ENCODE measurements at regions not wholly inside any gene's neighbourhood (a gene's known extent, or its start where the extent isn't known, plus 50 kb on each side); places are given as distances from the start of the nearest gene placed in this dataset.
"Not testable (repeated sequence)": the region's sequence is repeated elsewhere in the genome, so short reads cannot be mapped to it uniquely, and the experiment has no call there.

GRCh38 chr7:25597946-25598345 lies 369.7 kb upstream of the NPVF start:
- Histone ChIP-seq H2AFZ (ENCODE audit: low read depth, low read length) (no peak overlapping the region), H4K20me1 (ENCODE audit: insufficient read depth, low read length) (no peaks in the 10 kb centered on the region), H3K4me2 (ENCODE audit: low read length) (no peak overlapping the region), H3K27me3 (ENCODE audit: low read depth, low read length) (0 out of 2 replicates have a peak, but pooled peaks cover 3% of the 10 kb centered on the region), H3K4me3 (ENCODE audit: low read length) (no peak overlapping the region), H3K4me1 (ENCODE audit: low read length) (no peaks in the 10 kb centered on the region), H3K9me3 (ENCODE audit: insufficient read depth, low read length) (no peaks in the 10 kb centered on the region), H3K27ac (ENCODE audit: low read length) (no peak overlapping the region), H3K36me3 (replicated peaks; ENCODE audit: low read depth, low read length) (no peaks in the 10 kb centered on the region), H3K79me2 (ENCODE audit: low read length) (no peaks in the 10 kb centered on the region), H3K9ac (ENCODE audit: low read length) (no peak overlapping the region)
- TF ChIP-seq, protein P1, sequence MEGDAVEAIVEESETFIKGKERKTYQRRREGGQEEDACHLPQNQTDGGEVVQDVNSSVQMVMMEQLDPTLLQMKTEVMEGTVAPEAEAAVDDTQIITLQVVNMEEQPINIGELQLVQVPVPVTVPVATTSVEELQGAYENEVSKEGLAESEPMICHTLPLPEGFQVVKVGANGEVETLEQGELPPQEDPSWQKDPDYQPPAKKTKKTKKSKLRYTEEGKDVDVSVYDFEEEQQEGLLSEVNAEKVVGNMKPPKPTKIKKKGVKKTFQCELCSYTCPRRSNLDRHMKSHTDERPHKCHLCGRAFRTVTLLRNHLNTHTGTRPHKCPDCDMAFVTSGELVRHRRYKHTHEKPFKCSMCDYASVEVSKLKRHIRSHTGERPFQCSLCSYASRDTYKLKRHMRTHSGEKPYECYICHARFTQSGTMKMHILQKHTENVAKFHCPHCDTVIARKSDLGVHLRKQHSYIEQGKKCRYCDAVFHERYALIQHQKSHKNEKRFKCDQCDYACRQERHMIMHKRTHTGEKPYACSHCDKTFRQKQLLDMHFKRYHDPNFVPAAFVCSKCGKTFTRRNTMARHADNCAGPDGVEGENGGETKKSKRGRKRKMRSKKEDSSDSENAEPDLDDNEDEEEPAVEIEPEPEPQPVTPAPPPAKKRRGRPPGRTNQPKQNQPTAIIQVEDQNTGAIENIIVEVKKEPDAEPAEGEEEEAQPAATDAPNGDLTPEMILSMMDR (IDR thresholded peaks at IDR 0.05; ENCODE audit: low read depth, low read length), result no peak
- no peak for TF ChIP-seq EZH2phosphoT487 (IDR thresholded peaks at IDR 0.05; ENCODE audit: low read depth)

DNA sequence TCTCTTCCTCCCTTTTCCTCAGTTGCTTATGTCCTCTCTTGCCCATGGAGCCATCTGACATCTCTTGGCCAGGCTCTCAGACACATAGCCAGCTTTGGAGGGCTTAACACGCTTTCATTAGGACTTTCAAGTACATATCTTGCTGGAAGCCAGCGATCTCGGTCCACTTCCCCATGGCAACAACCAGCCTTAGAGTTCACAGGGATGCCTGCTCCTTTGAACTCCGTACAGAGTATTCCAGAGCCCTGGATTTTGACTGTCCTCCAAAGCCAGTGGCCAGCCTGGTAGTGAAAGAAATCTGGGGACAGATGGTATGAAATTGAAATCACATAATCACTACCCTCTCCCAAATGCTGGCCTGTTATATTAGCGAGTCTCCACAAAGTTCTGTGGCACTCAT lies 370.5 kb upstream of the NPVF start:
- Histone ChIP-seq H3K9me3 (ENCODE audit: insufficient read depth, low read length) (no peaks in the 10 kb centered on the region), H3K4me3 (ENCODE audit: low read length) (no peak overlapping the region), H3K27ac (ENCODE audit: low read length) (no peak overlapping the region), H4K20me1 (ENCODE audit: insufficient read depth, low read length) (no peaks in the 10 kb centered on the region), H2AFZ (ENCODE audit: low read depth, low read length) (no peak overlapping the region), H3K4me1 (ENCODE audit: low read length) (no peaks in the 10 kb centered on the region), H3K79me2 (ENCODE audit: low read length) (no peaks in the 10 kb centered on the region), H3K27me3 (ENCODE audit: low read depth, low read length) (0 out of 2 replicates have a peak, but pooled peaks cover 3% of the 10 kb centered on the region), H3K36me3 (replicated peaks; ENCODE audit: low read depth, low read length) (no peaks in the 10 kb centered on the region), H3K4me2 (ENCODE audit: low read length) (no peak overlapping the region), H3K9ac (ENCODE audit: low read length) (no peak overlapping the region)
- TF ChIP-seq, protein P1 (IDR thresholded peaks at IDR 0.05; ENCODE audit: low read depth, low read length), result no peak
- no peak for TF ChIP-seq EZH2phosphoT487 (IDR thresholded peaks at IDR 0.05; ENCODE audit: low read depth)

DNA sequence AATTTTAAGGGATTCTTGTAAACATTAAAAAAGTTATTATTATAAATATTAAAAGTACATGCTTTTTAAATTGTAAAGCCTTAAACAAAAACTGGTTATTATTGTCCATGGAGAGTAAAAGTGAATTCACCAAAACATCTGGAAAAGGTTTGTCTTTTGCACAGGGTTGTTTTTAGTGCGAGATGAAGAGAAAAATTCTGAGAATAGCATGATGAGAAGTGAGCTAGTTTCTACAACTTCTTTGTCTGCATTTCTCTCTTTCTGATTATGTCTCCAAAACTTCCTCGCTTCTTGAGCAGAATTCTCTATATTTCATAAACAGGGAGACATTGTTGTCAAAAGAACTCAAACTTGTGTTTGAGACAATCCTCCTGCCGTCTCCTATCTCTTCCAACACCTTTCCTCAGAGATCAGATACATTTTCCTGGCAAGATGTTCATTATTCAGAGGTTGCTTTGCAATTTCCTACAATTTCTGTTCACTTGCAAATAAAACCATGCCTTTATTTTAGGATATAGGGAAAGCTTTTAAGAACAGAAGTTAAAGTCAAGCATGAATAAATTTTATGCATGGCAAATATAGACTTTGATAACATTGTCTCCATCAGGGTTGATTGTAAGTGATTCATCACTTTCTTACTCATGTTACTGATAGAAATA lies 372.1 kb upstream of the NPVF start:
- H3K9me3 ChIP-seq (ENCODE audit: insufficient read depth, low read length), result no peaks in the 10 kb centered on the region
- no peaks in the 10 kb centered on the region for H3K4me1 ChIP-seq (ENCODE audit: low read length)
- TF ChIP-seq EZH2phosphoT487 (IDR thresholded peaks at IDR 0.05; ENCODE audit: low read depth), result no peak
- TF ChIP-seq, protein P1 (IDR thresholded peaks at IDR 0.05; ENCODE audit: low read depth, low read length), result no peak
- no peaks in the 10 kb centered on the region for H3K36me3 ChIP-seq (replicated peaks; ENCODE audit: low read depth, low read length)
- no peak overlapping the region for H3K4me2 ChIP-seq (ENCODE audit: low read length)
- no peak overlapping the region for H3K4me3 ChIP-seq (ENCODE audit: low read length)
- no peak overlapping the region for H3K9ac ChIP-seq (ENCODE audit: low read length)
- no peak overlapping the region for H3K27ac ChIP-seq (ENCODE audit: low read length)
- H2AFZ ChIP-seq (ENCODE audit: low read depth, low read length), result no peak overlapping the region
- 0 out of 2 replicates have a peak, but pooled peaks cover 3% of the 10 kb centered on the region for H3K27me3 ChIP-seq (ENCODE audit: low read depth, low read length)
- H4K20me1 ChIP-seq (ENCODE audit: insufficient read depth, low read length), result no peaks in the 10 kb centered on the region
- no peaks in the 10 kb centered on the region for H3K79me2 ChIP-seq (ENCODE audit: low read length)

DNA sequence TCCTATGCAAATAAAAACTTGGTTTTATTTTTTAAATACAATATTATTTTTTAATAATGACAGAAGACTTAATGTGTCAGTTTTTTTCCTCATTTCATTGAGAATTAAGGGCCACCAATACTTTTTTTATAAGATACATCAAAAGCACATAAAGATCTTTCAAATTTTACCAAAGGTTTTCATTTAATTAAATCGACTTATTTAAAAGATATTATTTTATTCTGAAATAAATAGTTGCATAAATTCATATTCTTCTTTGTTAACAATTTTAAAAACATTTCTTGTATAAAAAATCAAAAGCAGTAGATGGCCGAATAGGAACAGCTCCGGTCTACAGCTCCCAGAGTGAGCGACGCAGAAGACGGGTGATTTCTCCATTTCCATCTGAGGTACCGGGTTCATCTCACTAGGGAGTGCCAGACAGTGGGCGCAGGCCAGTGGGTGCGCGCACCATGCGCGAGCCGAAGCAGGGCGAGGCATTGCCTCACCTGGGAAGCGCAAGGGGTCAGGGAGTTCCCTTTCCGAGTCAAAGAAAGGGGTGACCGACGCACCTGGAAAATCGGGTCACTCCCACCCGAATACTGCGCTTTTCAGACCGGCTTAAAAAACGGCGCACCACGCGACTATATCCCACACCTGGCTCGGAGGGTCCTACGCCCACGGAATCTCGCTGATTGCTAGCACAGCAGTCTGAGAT lies 374.6 kb upstream of the NPVF start:
- not testable (repeated sequence) for H3K4me3 ChIP-seq (ENCODE audit: low read length); H3K27me3 ChIP-seq (ENCODE audit: low read depth, low read length); H3K36me3 ChIP-seq (replicated peaks; ENCODE audit: low read depth, low read length); H3K79me2 ChIP-seq (ENCODE audit: low read length); H3K9ac ChIP-seq (ENCODE audit: low read length); H4K20me1 ChIP-seq (ENCODE audit: insufficient read depth, low read length); H3K4me1 ChIP-seq (ENCODE audit: low read length); H3K27ac ChIP-seq (ENCODE audit: low read length); H3K9me3 ChIP-seq (ENCODE audit: insufficient read depth, low read length); H3K4me2 ChIP-seq (ENCODE audit: low read length); H2AFZ ChIP-seq (ENCODE audit: low read depth, low read length)

- not testable (repeated sequence) for H3K4me3 ChIP-seq (ENCODE audit: low read length); H4K20me1 ChIP-seq (ENCODE audit: insufficient read depth, low read length); H3K27ac ChIP-seq (ENCODE audit: low read length); H3K27me3 ChIP-seq (ENCODE audit: low read depth, low read length); H3K36me3 ChIP-seq (replicated peaks; ENCODE audit: low read depth, low read length); H3K4me1 ChIP-seq (ENCODE audit: low read length); H2AFZ ChIP-seq (ENCODE audit: low read depth, low read length); H3K9me3 ChIP-seq (ENCODE audit: insufficient read depth, low read length); H3K4me2 ChIP-seq (ENCODE audit: low read length); H3K79me2 ChIP-seq (ENCODE audit: low read length); H3K9ac ChIP-seq (ENCODE audit: low read length)
These were observed 375.1 kb upstream of the NPVF start for GRCh38 chr7:25603427-25603740.

All from OCI-LY3 (cell line).